Renal cortex interstitium (tissue), 11 donors: ENCODE measurements at regions not wholly inside any gene's neighbourhood (a gene's known extent, or its start where the extent isn't known, plus 50 kb on each side); places are given as distances from the start of the nearest gene placed in this dataset.

Source experiments
- DNase-seq, 11 donors: peaks; one replicate each; pipeline ENCODE4 v3.0.0-alpha.2; 2013; ENCODE audit warnings: low read depth in 9 of 11, low spot score in 4 of 11; ENCODE audit errors: extremely low read depth in 1 of 11

DNA sequence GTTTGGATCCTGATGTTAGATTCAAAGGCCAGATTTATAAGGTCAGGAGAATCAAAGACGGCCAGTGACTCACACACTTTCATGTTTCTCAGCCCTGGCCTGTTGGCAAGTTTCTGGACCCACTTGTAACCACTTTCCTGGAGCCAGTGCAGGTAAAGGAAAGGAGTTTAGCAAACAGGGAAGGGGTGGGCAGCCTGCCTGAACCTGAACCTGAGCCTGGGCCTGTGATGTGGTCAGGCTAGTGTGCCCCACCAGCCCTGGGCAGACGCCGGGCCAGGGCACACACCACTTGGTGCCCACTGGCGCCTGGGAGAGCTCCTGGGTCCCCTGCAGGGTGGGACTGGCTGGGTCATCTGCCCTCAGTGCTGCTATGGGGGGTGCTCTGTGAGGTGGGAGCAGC lies 100.5 kb upstream of the SPRED2 start:
- no peak for DNase-seq

DNA sequence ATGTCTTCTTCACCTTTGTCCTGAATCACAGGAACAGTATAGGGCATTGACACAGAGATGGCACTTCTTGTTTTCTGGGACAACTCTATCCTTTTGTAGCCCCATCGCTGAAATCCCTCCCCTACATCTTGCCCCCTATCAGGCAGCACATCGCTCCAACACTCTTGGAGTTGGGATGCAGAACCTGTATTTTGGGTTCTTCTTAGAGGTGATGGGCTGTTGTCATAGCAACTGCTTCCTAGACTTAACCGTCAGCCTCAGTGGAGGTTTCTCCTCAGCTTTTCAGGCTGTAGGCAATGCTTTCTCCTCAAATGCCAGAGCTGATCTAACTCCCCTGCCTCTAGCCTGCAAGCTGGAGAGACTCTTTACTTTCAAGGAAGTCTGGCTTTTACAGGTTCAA lies 99.9 kb upstream of the SPRED2 start:
- no peak for DNase-seq

DNA sequence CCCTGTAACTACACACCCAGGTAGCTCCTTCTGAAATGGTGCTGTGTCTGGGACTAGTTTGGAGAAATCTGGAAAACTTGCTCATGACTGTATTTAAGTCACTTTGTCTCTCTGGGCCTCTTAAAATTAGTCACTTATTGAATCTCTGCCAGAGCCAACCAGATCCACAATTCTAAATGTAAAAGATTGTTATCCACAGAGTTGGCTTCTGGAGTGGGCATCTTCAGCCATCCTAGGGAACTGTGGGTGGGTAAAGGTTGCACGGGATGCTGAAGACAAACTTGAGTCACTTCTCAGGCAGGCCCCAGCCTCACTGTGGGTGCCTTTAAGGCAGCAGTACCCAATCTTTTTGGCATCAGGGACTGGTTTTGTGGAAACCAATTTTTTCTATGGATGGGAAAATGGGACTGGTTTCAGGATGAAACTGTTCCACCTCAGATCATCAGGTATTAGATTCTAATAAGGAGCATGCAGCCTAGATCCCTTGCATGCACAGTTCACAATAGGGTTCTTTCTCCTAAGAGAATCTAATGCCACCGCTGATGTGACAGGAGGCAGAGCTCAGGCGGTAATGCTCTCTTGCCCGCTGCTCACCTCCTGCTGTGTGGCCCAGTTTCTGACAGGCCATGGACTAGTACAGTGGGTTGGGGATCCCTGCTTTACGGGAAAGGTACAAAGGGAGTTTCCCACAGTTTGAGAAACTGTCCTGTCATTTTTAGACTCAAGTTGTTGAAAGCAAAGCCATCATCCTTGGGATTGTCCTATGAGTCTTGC lies 98.3 kb upstream of the SPRED2 start:
- no peak for DNase-seq

DNA sequence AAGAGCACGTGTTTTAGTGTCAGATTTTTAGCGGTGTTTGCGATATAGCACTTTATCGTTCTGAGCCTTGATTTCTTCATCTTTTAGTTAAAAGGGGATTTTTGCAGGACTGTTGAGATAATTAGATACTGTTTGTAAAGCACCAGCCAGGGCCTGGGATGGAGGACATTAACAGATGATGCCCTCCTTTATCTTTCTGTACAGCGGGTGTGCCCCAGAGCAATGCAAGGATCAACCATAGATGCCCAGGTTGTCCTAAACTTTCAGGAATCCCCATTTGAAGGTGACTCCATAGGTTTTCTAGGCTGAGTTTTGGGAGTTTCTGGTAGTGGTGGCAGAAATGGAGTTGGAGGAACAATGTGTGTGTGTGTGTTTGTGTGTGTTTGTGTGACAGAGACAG lies 97.0 kb upstream of the SPRED2 start:
- no peak for DNase-seq

DNA sequence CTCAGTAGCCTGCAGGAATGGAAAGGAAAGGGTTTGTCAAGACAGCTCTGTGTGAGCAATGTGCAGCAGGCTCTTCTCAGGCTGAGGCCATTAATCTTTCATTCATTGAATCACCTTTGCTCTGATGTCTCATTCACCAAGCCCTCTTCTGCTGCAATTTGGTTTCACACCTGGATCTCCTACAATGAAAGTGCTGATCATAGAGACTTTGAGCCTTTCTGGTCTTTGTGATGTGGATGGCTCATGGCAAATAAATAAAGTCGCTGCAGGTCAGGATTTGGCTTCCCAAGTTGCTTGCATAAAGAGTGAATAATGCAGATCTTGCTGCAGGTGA lies 95.8 kb upstream of the SPRED2 start:
- no peak for DNase-seq

DNA sequence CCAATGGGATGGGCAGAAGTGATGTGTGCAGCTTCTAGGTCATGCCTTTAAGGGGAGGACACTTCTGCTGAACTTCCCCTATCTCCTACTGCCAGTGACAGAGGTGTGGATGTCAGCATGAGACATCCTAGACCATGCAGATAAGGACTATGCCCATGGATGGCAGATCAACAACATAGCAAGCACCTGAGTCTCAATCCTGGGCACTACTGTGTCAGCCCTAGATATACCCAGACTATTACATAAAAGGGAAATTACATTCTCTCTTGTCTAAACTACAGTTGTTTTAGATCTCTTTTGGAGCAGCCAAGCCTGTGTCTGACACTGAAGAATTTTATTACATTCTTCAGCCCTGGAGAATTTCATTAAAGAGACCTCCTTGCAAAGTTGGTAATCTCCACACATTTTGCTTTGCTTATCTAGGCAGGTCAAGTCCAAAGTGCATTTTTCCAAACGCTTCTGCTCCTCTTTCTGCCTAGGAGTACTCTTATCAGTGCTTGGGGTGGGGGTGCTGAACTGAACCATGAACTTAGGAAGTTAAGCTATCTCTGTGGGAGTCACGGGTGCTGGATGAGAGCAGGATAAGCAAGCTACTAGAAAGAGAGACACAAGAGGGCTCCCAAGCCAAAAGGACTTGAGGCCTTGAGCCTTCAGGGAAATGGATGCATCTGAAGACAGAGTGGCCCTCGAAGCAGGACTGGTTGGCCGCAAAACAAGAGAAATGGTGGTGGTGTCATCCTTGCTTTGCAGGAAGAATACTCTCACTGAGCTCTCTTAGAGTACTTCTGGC lies 95.2 kb upstream of the SPRED2 start:
- DNase-seq: no peak

DNA sequence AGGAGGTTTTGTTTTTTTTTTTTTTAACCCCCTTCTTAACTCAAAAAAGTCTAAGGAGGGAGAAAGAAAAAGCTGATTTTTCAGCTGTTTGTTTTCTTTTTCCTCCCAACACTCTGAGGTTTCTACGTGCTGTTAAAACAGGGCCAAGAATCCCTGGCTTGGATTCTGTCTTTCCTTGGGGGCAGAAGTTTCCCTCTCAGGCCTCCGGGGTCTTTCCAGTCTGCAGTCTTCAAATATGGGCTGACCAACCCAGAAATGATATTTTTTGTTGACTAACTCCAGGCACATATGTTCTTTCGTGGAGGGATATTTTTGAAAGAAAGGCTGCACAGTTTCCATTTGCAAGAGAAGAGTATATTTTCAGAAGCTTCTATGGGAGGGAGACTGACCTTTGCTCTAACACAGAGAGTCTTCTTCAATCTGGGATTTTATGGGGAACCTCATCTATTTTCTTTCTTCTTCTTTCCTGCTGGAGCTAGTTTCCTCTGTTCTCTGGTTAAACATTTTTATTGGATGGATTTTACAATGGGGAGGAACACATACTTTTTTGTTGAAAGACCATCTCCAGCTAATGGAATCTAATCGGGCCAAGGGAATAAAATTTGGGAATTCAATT lies 93.3 kb upstream of the SPRED2 start:
- no peak for DNase-seq

DNA sequence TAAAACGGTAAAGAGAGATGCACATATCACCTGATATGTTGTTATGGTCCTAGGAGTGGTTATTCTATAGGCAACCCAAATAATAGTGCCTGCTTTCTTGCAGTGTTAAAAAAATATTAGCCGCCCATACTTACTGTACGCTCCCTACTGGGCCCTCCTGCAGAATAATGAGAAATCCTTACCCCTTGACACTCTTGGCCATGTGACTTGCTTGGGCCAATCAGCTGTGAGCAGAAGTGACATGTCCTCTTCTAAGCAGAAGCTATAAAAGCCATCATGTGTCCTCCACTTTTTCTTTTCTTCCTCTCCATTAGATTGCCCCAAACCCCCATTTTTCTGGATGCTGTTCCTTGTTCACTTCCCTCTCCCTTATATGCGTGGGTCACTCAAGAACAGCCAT lies 90.5 kb upstream of the SPRED2 start:
- DNase-seq: no peak

DNA sequence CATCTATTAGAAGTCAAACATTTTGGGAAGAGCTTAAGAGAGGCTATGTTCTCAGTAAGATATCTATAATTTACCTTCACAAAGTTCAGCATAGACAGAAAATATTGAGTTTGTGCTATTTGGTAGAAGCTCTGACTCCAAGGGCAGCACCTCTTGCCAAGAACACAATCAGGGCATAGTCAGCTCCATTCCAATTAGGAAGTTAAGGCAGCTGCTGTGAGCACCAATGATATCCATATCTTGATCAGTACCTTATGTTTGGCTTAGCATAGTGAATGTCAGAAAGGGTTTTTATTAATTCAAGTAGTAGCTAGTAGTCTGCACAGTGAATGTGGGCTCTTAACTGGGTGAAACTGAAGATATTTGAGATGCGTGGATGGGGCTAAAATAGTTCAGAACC lies 86.4 kb upstream of the SPRED2 start:
- no peak for DNase-seq

DNA sequence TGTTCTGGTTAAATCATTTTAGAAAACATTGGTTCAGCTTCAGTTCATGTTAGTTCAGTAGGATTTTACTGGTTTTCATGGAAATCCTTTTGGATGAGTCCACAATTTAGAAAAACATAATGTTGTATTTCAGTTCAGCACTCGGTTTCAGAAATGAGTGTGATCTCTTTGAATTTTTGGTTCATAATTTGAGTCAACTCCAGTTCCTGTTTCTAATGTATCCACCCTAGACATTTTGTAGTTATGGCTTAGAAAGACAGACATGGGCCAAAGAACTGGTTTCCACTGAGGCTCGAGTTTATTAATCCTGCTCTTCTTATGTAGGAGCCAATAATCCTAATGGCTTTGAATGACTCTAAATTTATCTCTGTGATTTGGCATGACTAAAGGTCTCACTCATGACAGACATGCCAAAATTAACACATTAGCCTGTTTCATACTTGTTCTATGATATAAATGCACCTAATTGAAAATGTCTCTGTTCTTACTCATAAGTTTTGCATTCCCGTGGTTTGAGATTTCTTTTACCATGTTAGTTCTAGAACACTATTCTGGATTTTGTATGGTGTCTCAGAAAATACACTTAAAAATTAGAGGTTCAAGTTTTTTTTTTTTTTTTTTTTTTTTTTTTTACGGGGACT lies 82.3 kb upstream of the SPRED2 start:
- DNase-seq: no peak

DNA sequence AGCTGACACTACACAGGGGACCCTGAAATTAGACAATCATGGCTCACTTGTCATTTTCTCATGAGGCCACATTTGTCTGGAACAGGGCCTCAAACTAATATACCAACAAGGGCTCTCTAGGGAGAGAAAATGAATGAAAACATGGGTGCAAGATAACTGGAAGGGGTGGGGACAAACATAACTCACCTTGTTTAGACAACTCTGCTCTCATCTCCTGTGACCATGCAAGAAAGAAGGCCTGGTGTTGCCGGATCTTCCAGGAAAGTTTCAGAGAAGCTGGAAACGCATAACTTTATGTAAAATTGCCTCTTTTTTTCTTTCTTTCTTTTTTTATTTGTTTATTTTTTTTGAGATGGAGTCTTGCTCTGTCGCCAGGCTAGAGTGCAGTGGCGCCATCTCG lies 80.4 kb upstream of the SPRED2 start:
- DNase-seq: no peak

DNA sequence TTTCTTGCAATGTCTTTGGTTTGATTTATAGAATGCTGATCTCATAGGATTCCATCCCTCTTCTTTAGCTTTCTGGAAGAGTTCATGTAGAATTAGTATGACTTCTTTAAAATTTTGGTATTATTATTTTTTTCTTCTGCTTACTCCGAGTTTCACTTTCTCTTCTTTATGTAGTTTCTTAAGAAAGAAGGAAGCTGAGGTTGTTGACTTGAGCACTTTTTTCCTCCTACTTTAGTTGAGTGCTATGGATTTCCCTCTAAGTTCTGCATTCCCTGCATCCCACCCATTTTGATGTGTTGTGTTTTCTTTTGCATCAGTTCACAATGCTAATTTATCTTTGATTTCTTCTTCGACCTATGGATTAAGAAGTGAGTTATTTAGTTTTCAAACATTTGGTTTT lies 78.9 kb upstream of the SPRED2 start:
- DNase-seq: no peak

DNA sequence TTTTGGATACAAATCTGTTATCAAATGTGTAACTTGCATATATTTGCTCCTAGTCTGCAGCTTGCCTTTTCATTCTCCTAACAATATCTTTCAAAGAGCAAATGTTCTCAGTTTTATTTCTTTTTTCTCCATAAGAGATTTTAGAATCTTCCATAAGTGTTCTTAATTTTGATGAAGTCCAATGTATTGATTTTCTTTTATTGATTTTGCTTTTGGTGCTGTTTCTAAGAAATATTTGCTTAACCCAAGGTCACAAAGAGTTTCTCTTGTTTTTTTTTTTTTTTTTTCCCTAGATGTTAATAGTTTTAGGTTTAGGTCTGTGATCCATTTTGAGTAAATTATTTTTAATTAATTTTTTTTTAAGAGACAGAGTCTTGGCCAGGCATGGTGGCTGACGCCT lies 75.8 kb upstream of the SPRED2 start:
- no peak for DNase-seq

DNA sequence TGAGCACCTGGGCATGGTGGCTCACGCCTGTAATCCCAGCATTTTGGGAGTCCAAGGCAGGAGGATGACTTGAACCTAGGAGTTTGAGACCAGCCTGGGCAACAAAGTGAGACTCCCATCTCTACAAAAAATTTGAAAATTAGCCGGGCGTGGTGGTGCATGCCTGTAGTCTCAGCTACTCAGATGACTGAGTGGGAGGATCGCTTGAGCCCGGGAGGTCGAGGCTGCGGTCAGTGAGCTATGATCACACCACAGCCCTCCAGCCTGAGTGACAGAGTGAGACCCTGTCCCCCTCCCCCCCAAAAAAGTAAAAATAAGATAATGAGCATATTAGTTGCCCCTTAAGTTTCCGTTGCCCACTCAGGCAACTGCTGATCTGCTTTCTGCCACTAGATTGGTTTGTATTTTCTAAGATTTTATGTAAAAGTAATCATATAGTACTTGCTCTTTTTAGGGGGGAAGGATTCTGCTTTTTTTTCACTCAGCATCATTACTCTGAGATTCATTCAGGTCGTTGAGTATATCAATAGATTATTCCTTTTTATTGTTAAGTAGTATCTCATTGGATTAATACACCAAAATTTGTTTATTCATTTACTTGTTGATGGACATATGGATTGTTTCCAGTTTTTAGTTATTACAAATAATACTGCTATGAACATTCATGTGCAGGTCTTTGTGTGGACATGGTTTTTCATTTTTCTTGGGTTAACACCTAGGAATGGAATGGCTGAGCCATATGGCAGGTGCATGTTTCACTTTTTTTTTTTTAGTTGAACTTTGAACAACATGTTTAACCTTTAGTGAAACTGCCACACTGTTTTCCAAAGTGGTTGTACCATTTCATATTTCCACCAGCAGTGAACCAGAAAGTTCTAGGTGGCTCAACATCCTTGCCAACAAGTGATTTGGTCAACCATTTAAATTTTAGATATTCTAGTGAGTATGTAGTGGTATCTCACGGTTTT lies 75.0 kb upstream of the SPRED2 start:
- DNase-seq: no peak

DNA sequence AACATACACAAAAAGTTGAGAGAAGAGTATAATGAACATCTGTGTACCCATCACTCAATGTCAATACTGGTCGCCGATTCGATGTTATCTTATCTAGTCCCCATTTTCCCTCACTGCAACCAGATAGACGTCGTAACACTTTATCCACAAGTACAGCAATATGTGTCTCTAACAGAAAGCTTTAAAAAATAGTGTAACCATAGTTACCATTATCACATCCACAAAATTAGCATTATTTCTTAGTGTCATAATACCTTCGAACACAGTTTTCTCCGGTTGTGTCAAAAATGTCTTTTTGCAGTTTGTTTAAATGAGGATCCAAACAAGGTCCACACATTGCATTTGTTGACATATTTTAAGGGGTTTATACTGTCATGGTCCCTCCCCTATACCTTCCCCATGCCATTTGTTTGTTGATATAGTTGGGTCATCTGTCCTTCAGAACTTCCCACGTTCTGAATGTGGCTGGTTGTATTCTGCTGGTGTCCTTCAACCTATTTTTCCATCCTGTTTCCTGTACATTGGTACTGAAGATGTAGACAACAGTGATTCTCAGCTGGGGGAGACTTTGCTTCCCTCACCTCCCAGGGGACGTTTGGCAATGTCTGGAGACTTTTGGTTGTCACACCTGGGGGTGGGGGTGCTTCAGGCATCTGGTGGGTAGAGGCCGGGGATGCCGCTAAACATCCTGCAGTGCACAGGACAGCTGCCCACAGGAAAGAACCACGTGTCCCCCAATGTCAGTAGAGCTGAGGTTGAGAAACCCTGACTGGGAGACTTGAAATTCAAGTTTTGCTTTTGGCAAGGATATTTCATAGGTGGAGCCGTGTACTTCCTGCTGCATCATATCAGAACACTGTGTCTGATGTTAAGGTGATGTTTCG lies 72.7 kb upstream of the SPRED2 start:
- DNase-seq: no peak

DNA sequence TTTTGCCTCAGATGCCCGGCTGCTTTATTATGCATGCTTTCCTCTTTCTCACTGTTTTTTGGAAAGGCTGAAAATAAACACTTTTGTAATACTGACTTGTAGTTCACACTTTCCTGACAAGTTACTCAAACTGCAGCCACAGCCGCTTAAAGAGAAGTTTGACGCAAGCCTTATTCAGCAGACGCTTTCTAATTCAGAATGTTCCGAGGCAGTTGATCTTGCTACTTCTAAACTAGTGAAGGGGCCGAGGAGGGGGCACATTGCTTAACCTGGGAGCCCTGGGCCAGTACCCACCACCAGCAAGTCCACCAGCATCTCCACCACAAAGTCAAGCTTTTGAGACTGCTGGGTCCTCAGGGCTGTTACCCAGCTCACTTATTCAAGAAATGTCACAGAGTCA lies 71.8 kb upstream of the SPRED2 start:
- no peak for DNase-seq

DNA sequence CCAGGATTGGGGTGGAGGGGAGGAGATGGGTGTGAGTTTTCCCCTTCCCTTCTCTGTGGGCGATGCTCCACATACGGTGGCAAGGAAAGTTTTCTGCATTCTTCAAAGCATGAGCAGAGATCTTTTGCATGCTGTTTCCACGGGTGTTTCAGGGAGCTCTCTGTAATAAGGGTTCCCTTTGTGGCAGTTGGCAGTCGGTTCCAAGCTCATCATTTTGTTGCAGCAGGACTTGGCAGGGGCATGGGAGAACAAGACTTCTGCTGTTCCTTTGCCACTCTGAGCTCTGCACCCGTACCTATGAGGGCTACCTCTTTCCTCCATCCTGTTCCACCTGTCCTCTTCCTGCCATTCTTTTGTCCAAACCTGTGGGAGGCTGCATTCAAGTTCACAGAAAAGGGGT lies 71.3 kb upstream of the SPRED2 start:
- no peak for DNase-seq

DNA sequence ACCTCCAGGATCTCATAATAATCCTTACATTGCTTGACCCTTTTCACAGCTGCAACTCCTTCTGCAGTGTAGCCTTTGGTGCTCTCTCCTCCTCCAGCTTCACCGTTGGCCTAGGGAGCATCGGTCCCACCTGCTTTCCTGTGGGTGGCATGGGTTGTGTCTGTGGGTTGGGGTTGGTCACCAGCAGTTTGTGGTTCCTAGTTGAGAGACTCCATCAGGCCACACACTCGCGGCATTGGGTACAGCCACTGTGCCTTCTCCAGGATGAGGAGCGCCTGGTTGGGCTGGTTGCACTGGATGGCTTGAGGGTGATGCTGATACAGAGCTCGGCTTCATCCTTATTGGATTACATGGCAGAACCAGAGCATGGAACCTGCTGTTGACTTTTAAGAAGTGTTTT lies 69.4 kb upstream of the SPRED2 start:
- DNase-seq: no peak
